CD4-positive, alpha-beta T cell (primary cell): ENCODE measurements at regions not wholly inside any gene's neighbourhood (a gene's known extent, or its start where the extent isn't known, plus 50 kb on each side); places are given as distances from the start of the nearest gene placed in this dataset.
A peak's percentile ranks its signal among the peaks of the same experiment; 100 is the strongest.

ENCODE experiments used
- ATAC-seq: fragments of 200-7000 bp; cut with Tn5 transposase; one replicate; pipeline ENCODE4 v1.10.0; 2022; ENCODE audit warnings: mild to moderate bottlenecking; ENCODE audit not compliant: poor library complexity
- CTCF ChIA-PET: fragments of 350-600 bp; sonication (Branson Sonifier 250); formaldehyde crosslinking; loops from one replicate; lab custom pipeline; 2021; ENCODE audit warnings: antibody characterized with exemption, inconsistent platforms; lab: Charles Lee
- POLR2A ChIA-PET: fragments of 350-600 bp; sonication (Branson Sonifier 250); formaldehyde crosslinking; loops from one replicate; lab custom pipeline; 2021; ENCODE audit warnings: antibody characterized with exemption, inconsistent platforms; lab: Charles Lee
- DNase-seq, 14 experiments: peaks; one replicate each; pipeline ENCODE4 v3.0.0-alpha.2; 2013 to 2020; ENCODE audit warnings: mixed read lengths in 2 of 14
- H3K27ac ChIP-seq, 2 donors: one replicate each; pipeline versions ENCODE4 v1.5.1 to v1.7.0; 2013; ENCODE audit warnings: low read length in 2 of 2, low read depth in 1 of 2, mild to moderate bottlenecking in 1 of 2
- H3K27me3 ChIP-seq, 2 experiments: 1 replicate in 1 of 2; 2 replicates in 1 of 2; pipeline versions ENCODE4 v1.6.1 to v1.7.0; 2013; ENCODE audit warnings: low read length in 2 of 2, control low read depth in 1 of 2, mild to moderate bottlenecking in 1 of 2, moderate library complexity in 1 of 2; ENCODE audit not compliant: insufficient read depth in 2 of 2, control insufficient read depth in 1 of 2
- H3K36me3 ChIP-seq: one replicate; pipeline ENCODE4 v1.6.1; 2013; ENCODE audit warnings: low read length, control low read depth; ENCODE audit not compliant: insufficient read depth
- H3K4me1 ChIP-seq: one replicate; pipeline ENCODE4 v1.6.1; 2013; ENCODE audit warnings: low read length, control low read depth; ENCODE audit not compliant: insufficient read depth
- H3K4me3 ChIP-seq: one replicate; pipeline ENCODE4 v1.5.1; 2013; ENCODE audit warnings: mild to moderate bottlenecking, low read length, moderate library complexity
- H3K9me3 ChIP-seq, 2 experiments: 1 replicate in 1 of 2; 2 replicates in 1 of 2; pipeline versions ENCODE4 v1.6.1 to v1.7.0; 2013; ENCODE audit warnings: low read length in 2 of 2, mild to moderate bottlenecking in 2 of 2, control low read depth in 1 of 2, moderate library complexity in 1 of 2; ENCODE audit not compliant: control insufficient read depth in 1 of 2, insufficient read depth in 1 of 2
- H3K27ac Mint-ChIP-seq: one replicate; pipeline ENCODE4 v1.8.0; 2020; ENCODE audit warnings: mixed read lengths
- H3K27me3 Mint-ChIP-seq: one replicate; pipeline ENCODE4 v1.8.0; 2021; ENCODE audit warnings: mixed read lengths
- H3K36me3 Mint-ChIP-seq: one replicate; pipeline ENCODE4 v1.8.0; 2021; ENCODE audit warnings: low read depth, mixed read lengths
- H3K4me1 Mint-ChIP-seq: one replicate; pipeline ENCODE4 v1.8.0; 2021; ENCODE audit warnings: low read depth, mixed read lengths
- H3K4me3 Mint-ChIP-seq: one replicate; pipeline ENCODE4 v1.8.0; 2020; ENCODE audit warnings: mild to moderate bottlenecking, mixed read lengths
- H3K9me3 Mint-ChIP-seq: one replicate; pipeline ENCODE4 v1.8.0; 2020; ENCODE audit warnings: mixed read lengths
- intact Hi-C, 2 experiments: fragments of 100-400 bp; cut with DNase I in 1 of 2; cut with micrococcal nuclease in 1 of 2; formaldehyde crosslinking; loops; one replicate each; pipeline versions ENCODE4 v1.15.1 to v1.9.0; 2023 to 2025; cut with DNase I, micrococcal nuclease
- TF ChIP-seq, protein P1 (sequence below): fragments of 200-600 bp; IDR thresholded peaks from one replicate; pipeline ENCODE4 v1.8.0; 2022; ENCODE audit warnings: antibody characterized with exemption, mild to moderate bottlenecking

DNA sequence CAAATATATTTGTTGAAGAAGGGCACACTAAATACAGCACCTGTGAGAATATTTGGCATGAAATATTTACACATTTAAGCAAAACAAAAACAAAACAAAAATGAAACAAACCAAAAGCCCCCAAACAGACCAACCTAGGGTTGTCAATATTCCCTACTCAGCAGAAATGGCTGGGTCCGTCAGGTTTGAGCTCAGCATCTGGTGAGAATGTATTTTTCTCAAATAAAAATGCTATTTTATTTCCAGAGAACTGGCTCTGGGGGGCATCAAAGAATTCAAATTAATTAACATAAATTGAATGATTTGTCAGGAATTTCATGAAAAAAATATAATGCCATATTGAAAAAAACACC lies 142.8 kb upstream of the COL5A1 start:
- ATAC-seq, result no peak
- H3K27me3 Mint-ChIP-seq, result peaks cover 11% of the 10 kb centered on the region

DNA sequence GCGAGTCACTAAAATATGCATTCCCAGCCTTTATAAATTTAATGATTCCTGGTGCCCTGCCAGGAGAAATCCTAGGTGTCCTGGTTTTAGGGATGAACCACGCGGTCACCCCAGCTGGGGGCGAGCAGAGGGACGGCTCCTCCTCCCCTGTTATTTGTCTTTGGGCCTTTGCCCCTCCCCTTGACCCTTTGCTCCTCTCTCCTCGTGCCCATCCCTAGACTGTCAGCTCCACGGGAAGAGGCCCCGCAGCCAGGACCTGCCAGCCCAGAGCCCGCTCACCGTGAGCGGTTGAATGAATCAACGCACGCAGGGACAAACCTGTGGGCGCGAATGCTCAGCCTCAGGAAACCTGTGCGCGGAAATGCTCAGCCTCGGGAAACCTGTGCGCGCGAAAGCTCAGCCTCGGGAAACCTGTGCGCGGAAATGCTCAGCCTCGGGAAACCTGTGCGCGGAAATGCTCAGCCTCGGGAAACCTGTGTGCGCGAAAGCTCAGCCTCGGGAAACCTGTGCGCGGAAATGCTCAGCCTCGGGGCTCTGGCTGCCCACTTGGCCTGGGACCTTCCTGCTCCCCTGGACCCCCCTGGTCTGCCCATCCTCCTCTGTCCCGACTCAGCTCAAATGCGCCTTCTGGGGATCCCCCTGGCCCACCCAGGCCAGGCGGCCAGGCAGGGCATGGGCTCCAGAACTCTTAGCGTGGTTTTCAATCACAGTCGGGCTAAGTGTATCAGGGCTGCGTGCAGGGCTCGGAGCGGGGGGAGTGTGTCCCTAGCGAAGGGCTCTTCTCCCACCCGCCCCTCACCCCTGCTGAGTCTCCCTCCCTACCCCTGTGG lies 140.5 kb upstream of the COL5A1 start:
- Mint-ChIP-seq H3K27me3 (peaks cover 25% of the 10 kb centered on the region), H3K27ac (no peak overlapping the region), H3K9me3 (no peaks in the 10 kb centered on the region), H3K36me3 (no peaks in the 10 kb centered on the region), H3K4me3 (no peak overlapping the region), H3K4me1 (no peaks in the 10 kb centered on the region)
- Histone ChIP-seq H3K27ac (no peak overlapping the region), H3K27me3 (peaks cover 4 to 27% of the 10 kb centered on the region in 2 experiments), H3K36me3 (no peaks in the 10 kb centered on the region), H3K9me3 (no peaks in the 10 kb centered on the region), H3K4me3 (no peak overlapping the region), H3K4me1 (no peaks in the 10 kb centered on the region)
- peak in 2 of 14 experiments; percentile 10 to 12 for DNase-seq
- ChIA-PET POLR2A (no interaction called here), CTCF (no interaction called here)
- intact Hi-C loops, result no loop called here
- TF ChIP-seq, protein P1, sequence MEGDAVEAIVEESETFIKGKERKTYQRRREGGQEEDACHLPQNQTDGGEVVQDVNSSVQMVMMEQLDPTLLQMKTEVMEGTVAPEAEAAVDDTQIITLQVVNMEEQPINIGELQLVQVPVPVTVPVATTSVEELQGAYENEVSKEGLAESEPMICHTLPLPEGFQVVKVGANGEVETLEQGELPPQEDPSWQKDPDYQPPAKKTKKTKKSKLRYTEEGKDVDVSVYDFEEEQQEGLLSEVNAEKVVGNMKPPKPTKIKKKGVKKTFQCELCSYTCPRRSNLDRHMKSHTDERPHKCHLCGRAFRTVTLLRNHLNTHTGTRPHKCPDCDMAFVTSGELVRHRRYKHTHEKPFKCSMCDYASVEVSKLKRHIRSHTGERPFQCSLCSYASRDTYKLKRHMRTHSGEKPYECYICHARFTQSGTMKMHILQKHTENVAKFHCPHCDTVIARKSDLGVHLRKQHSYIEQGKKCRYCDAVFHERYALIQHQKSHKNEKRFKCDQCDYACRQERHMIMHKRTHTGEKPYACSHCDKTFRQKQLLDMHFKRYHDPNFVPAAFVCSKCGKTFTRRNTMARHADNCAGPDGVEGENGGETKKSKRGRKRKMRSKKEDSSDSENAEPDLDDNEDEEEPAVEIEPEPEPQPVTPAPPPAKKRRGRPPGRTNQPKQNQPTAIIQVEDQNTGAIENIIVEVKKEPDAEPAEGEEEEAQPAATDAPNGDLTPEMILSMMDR, result no peak
- ATAC-seq, result no peak

More for the DNA sequence above, 142.8 kb upstream of the COL5A1 start:
- ChIA-PET CTCF (no interaction called here), POLR2A (no interaction called here)
- intact Hi-C loops, result no loop called here
- Histone ChIP-seq H3K27me3 (peaks cover 4 to 27% of the 10 kb centered on the region in 2 experiments), H3K36me3 (no peaks in the 10 kb centered on the region), H3K27ac (no peak overlapping the region), H3K4me3 (no peak overlapping the region), H3K9me3 (peaks cover 0 to 6% of the 10 kb centered on the region in 2 experiments), H3K4me1 (no peaks in the 10 kb centered on the region)
- Mint-ChIP-seq H3K9me3 (no peaks in the 10 kb centered on the region), H3K4me1 (no peaks in the 10 kb centered on the region), H3K4me3 (no peak overlapping the region), H3K36me3 (no peaks in the 10 kb centered on the region), H3K27ac (no peak overlapping the region)
- TF ChIP-seq, protein P1, result no peak
- DNase-seq, result no peak

DNA sequence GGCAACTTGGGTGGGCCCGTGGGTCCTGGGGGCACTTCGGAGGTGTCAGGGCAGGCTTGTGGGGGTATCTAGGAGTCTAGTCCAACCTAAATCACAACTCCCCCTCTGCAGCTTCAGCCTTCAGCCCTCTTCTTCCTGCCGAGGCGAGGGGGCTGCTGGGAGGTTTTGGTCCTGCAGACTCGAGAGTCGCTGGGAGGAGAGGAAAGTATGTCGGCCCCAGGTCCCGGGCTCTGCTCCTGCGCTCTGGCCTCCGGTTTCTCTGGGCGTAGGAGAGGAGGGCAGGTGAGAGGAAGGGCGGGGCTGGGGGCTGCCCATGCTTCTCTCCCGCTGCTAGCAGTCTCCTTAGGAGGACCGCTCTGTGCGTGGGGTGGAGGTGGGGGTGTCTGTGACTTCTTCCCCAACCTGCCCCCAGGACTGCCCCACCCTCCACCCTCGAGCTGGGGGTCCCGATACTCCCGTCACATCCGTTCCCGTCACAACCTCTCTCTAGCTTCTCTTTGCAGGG lies 139.8 kb upstream of the COL5A1 start:
- Histone ChIP-seq H3K9me3 (no peaks in the 10 kb centered on the region), H3K4me3 (no peak overlapping the region), H3K4me1 (no peaks in the 10 kb centered on the region), H3K27me3 (peaks cover 4 to 27% of the 10 kb centered on the region in 2 experiments), H3K36me3 (no peaks in the 10 kb centered on the region), H3K27ac (no peak overlapping the region)
- CTCF ChIA-PET, result no interaction called here
- intact Hi-C loops, result no loop called here
- Mint-ChIP-seq H3K4me3 (no peak overlapping the region), H3K36me3 (no peaks in the 10 kb centered on the region), H3K27ac (no peak overlapping the region), H3K27me3 (peaks cover 25% of the 10 kb centered on the region), H3K4me1 (no peaks in the 10 kb centered on the region), H3K9me3 (no peaks in the 10 kb centered on the region)
- ATAC-seq (no peak), DNase-seq (peak in 1 of 14 experiments; percentile 9)
- TF ChIP-seq, protein P1, result no peak
- POLR2A ChIA-PET, result no interaction called here
